ENCODE measurements at regions not wholly inside any gene's neighbourhood (a gene's known extent, or its start where the extent isn't known, plus 50 kb on each side); places are given as distances from the start of the nearest gene placed in this dataset.

DNA sequence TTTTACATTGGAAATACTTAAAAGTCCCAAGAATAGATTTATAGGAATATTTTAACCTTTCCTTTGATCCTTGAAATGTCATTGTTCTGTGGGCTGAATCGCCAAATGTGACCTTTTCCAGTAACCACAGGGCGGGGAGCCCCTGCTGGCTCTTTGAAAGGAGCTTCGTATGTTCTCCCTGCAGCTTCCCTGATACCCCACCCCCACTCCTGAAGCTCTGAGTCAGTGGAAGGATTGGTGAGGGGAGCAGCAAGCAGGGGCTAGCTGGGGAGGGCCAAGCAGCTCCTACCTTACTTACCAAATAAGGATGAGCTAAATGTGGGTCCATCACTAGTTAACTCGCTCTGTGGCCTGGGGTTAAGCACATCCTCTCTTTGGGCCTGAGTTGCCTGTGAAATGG, 87.7 kb downstream of the CHST1 start:
- no peak for DNase-seq (ENCODE audit: low read depth)
- no peak for FAIRE-seq

DNA sequence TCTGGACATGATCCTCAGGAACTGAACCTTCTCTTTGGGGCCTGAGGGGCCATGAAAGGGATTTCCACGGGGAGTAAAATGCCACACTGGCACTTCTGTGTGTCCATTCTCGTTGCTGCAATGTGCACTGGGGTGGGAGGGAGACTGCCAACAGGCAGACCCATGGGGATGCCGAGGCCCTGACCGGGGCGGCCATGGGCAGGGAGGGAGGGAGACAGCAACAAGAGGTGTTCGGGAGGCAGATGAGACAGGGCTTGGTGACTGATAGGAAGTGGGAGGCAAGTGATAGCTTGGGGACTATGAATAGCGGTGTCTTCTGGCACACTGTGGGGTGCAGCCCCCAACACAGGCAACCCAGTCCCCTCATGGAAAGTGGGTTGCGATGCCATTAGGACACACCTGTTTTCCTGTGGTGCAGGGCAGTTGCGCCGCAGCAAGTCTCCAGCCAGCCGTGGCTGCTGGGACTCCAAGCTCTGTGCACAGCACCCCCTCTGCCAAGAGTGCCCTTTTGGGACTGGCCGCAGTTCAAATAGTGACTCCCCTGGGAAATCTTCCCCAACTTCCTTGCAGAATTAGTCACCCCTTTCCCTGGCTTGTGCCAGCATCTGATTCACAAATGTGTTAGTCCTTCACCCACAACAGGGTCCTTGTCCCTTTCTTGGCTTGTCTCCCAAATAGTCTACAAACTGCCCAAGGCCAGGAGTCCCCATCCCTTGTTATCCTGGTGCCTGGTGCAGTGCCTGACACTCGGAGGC, 88.8 kb downstream of the CHST1 start:
- FAIRE-seq (no peak), DNase-seq (ENCODE audit: low read depth) (no peak)
- Histone ChIP-seq H3K4me2 (ENCODE audit: low read length) (no peak overlapping the region), H3K9me3 (ENCODE audit: insufficient read depth, low read depth, low read length) (no peaks in the 10 kb centered on the region), H3K4me1 (ENCODE audit: insufficient read depth, low read length) (no peaks in the 10 kb centered on the region), H2AFZ (ENCODE audit: low read depth, low read length) (no peak overlapping the region), H3K9ac (ENCODE audit: low read length) (no peak overlapping the region), H3K4me3 (ENCODE audit: insufficient read depth, low read depth, low read length) (no peak overlapping the region), H4K20me1 (ENCODE audit: insufficient read depth, low read length) (no peaks in the 10 kb centered on the region), H3K27me3 (ENCODE audit: insufficient read depth, low read length) (no peaks in the 10 kb centered on the region), H3K79me2 (ENCODE audit: insufficient read depth, low read length) (no peaks in the 10 kb centered on the region), H3K36me3 (ENCODE audit: insufficient read depth, low read length) (no peaks in the 10 kb centered on the region), H3K27ac (ENCODE audit: low read depth, low read length) (no peak overlapping the region)
- H3K4me3 Mint-ChIP-seq (ENCODE audit: unreplicated experiment): no peak overlapping the region
- no peaks in the 10 kb centered on the region for H3K9me3 Mint-ChIP-seq (ENCODE audit: unreplicated experiment)
- H3K36me3 Mint-ChIP-seq (ENCODE audit: low read depth, unreplicated experiment): no peaks in the 10 kb centered on the region
- no peaks in the 10 kb centered on the region for H3K4me1 Mint-ChIP-seq (ENCODE audit: low read depth, unreplicated experiment)
- TF ChIP-seq EZH2 (IDR thresholded peaks at IDR 0.05; ENCODE audit: insufficient read depth, low read length) (no peak), CTCF (IDR thresholded peaks at IDR 0.05; ENCODE audit: insufficient read depth, low read depth, low read length) (no peak)
- H3K27me3 Mint-ChIP-seq (ENCODE audit: low read depth, unreplicated experiment): peaks cover 78% of the 10 kb centered on the region
- H3K27ac Mint-ChIP-seq (ENCODE audit: unreplicated experiment): no peak overlapping the region

More for the DNA sequence above, 87.7 kb downstream of the CHST1 start:
- Mint-ChIP-seq H3K27me3 (ENCODE audit: low read depth, unreplicated experiment) (peaks cover 78% of the 10 kb centered on the region), H3K9me3 (ENCODE audit: unreplicated experiment) (peaks cover 6% of the 10 kb centered on the region), H3K36me3 (ENCODE audit: low read depth, unreplicated experiment) (no peaks in the 10 kb centered on the region), H3K27ac (ENCODE audit: unreplicated experiment) (no peak overlapping the region), H3K4me1 (ENCODE audit: low read depth, unreplicated experiment) (no peaks in the 10 kb centered on the region), H3K4me3 (ENCODE audit: unreplicated experiment) (no peak overlapping the region)
- Histone ChIP-seq H3K9me3 (ENCODE audit: insufficient read depth, low read depth, low read length) (no peaks in the 10 kb centered on the region), H3K4me3 (ENCODE audit: insufficient read depth, low read depth, low read length) (no peak overlapping the region), H2AFZ (ENCODE audit: low read depth, low read length) (no peak overlapping the region), H3K27ac (ENCODE audit: low read depth, low read length) (no peak overlapping the region), H3K36me3 (ENCODE audit: insufficient read depth, low read length) (no peaks in the 10 kb centered on the region), H3K27me3 (ENCODE audit: insufficient read depth, low read length) (no peaks in the 10 kb centered on the region), H4K20me1 (ENCODE audit: insufficient read depth, low read length) (no peaks in the 10 kb centered on the region), H3K9ac (ENCODE audit: low read length) (no peak overlapping the region), H3K79me2 (ENCODE audit: insufficient read depth, low read length) (no peaks in the 10 kb centered on the region), H3K4me2 (ENCODE audit: low read length) (no peak overlapping the region), H3K4me1 (ENCODE audit: insufficient read depth, low read length) (no peaks in the 10 kb centered on the region)
- TF ChIP-seq CTCF (IDR thresholded peaks at IDR 0.05; ENCODE audit: insufficient read depth, low read depth, low read length): no peak
- TF ChIP-seq EZH2 (IDR thresholded peaks at IDR 0.05; ENCODE audit: insufficient read depth, low read length): no peak

- FAIRE-seq: no peak
- Histone ChIP-seq H3K9ac (ENCODE audit: low read length) (no peak overlapping the region), H4K20me1 (ENCODE audit: insufficient read depth, low read length) (no peaks in the 10 kb centered on the region), H3K79me2 (ENCODE audit: insufficient read depth, low read length) (no peaks in the 10 kb centered on the region), H3K27ac (ENCODE audit: low read depth, low read length) (no peak overlapping the region), H2AFZ (ENCODE audit: low read depth, low read length) (no peak overlapping the region), H3K4me1 (ENCODE audit: insufficient read depth, low read length) (no peaks in the 10 kb centered on the region), H3K4me2 (ENCODE audit: low read length) (no peak overlapping the region), H3K36me3 (ENCODE audit: insufficient read depth, low read length) (no peaks in the 10 kb centered on the region), H3K27me3 (ENCODE audit: insufficient read depth, low read length) (no peaks in the 10 kb centered on the region), H3K4me3 (ENCODE audit: insufficient read depth, low read depth, low read length) (no peak overlapping the region), H3K9me3 (ENCODE audit: insufficient read depth, low read depth, low read length) (no peaks in the 10 kb centered on the region)
- Mint-ChIP-seq H3K9me3 (ENCODE audit: unreplicated experiment) (peaks cover 4% of the 10 kb centered on the region), H3K36me3 (ENCODE audit: low read depth, unreplicated experiment) (no peaks in the 10 kb centered on the region), H3K4me3 (ENCODE audit: unreplicated experiment) (no peak overlapping the region), H3K27ac (ENCODE audit: unreplicated experiment) (no peak overlapping the region), H3K4me1 (ENCODE audit: low read depth, unreplicated experiment) (no peaks in the 10 kb centered on the region), H3K27me3 (ENCODE audit: low read depth, unreplicated experiment) (peaks cover 82% of the 10 kb centered on the region)
- DNase-seq (ENCODE audit: low read depth): no peak
- no peak for TF ChIP-seq CTCF (IDR thresholded peaks at IDR 0.05; ENCODE audit: insufficient read depth, low read depth, low read length)
- TF ChIP-seq EZH2 (IDR thresholded peaks at IDR 0.05; ENCODE audit: insufficient read depth, low read length): no peak
Observed at GRCh38 chr11:45573728-45574127, 91.7 kb downstream of the CHST1 start.
